Thoracic aorta (tissue), 2 donors: ENCODE measurements at regions not wholly inside any gene's neighbourhood (a gene's known extent, or its start where the extent isn't known, plus 50 kb on each side); places are given as distances from the start of the nearest gene placed in this dataset.

Source experiments
- ATAC-seq: fragments of 150-250 bp; one replicate; pipeline ENCODE4 v1.8.0; 2017; ENCODE audit warnings: low read depth; ENCODE audit not compliant: insufficient number of reproducible peaks, low FRiP score
- DNase-seq: peaks from one replicate; pipeline ENCODE4 v3.0.0-alpha.2; 2020; ENCODE audit warnings: low spot score
- H3K27ac ChIP-seq, 2 donors: fragments of 200-600 bp; sonication (generic); 1 replicate in 1 of 2; 2 replicates in 1 of 2; pipeline ENCODE4 v1.5.1; 2016; ENCODE audit warnings: mild to moderate bottlenecking in 2 of 2, moderate library complexity in 2 of 2
- H3K27me3 ChIP-seq: fragments of 200-600 bp; sonication (generic); replicated peaks from 2 replicates; pipeline ENCODE4 v1.6.0; 2016; ENCODE audit warnings: mild to moderate bottlenecking; ENCODE audit not compliant: insufficient read depth
- H3K36me3 ChIP-seq: fragments of 200-600 bp; sonication (generic); one replicate; pipeline ENCODE4 v1.5.1; 2016
- H3K4me1 ChIP-seq, 2 donors: fragments of 200-600 bp; sonication (generic); 1 replicate in 1 of 2; 2 replicates in 1 of 2; pipeline versions ENCODE4 v1.5.1 to v1.6.0; 2016; ENCODE audit warnings: low read depth in 2 of 2, mild to moderate bottlenecking in 1 of 2; ENCODE audit not compliant: control insufficient read depth in 1 of 2
- H3K4me3 ChIP-seq: fragments of 200-600 bp; sonication (generic); 2 replicates; pipeline ENCODE4 v1.5.1; 2016; ENCODE audit warnings: mild to moderate bottlenecking
- H3K9me3 ChIP-seq: fragments of 200-600 bp; sonication (generic); 2 replicates; pipeline ENCODE4 v1.5.1; 2016
- TF ChIP-seq, protein P1 (sequence below): fragments of 200-600 bp; sonication (generic); IDR thresholded peaks from one replicate; pipeline ENCODE4 v1.5.1; 2019; ENCODE audit warnings: antibody characterized with exemption

DNA sequence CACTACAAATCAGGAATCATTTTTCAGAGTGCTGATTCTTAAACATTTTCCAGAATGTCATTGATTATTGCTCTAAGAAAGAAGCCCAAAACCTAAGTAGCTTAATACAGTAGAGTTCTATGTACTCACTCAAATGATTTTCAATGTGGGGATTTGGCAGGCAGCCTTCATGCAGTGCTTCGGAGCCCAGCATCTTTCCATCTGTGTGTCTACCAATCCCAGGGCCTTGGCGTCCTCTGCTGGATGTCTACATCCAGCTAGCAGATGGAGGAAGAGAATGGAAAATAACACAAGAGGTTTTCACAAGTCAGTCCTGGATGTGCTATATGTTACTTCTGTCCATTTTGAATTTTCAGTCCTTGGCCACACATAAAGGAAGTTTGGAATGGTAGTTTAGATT lies 151.8 kb downstream of the RDH14 start:
- DNase-seq: no peak
- Histone ChIP-seq H3K27me3 (no peaks in the 10 kb centered on the region), H3K9me3 (no peaks in the 10 kb centered on the region), H3K4me1 (peaks cover 2 to 6% of the 10 kb centered on the region in 2 donors), H3K27ac (no peak overlapping the region), H3K36me3 (no peaks in the 10 kb centered on the region), H3K4me3 (no peak overlapping the region)
- TF ChIP-seq, protein P1, sequence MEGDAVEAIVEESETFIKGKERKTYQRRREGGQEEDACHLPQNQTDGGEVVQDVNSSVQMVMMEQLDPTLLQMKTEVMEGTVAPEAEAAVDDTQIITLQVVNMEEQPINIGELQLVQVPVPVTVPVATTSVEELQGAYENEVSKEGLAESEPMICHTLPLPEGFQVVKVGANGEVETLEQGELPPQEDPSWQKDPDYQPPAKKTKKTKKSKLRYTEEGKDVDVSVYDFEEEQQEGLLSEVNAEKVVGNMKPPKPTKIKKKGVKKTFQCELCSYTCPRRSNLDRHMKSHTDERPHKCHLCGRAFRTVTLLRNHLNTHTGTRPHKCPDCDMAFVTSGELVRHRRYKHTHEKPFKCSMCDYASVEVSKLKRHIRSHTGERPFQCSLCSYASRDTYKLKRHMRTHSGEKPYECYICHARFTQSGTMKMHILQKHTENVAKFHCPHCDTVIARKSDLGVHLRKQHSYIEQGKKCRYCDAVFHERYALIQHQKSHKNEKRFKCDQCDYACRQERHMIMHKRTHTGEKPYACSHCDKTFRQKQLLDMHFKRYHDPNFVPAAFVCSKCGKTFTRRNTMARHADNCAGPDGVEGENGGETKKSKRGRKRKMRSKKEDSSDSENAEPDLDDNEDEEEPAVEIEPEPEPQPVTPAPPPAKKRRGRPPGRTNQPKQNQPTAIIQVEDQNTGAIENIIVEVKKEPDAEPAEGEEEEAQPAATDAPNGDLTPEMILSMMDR: no peak
- ATAC-seq: no peak

GRCh38 chr2:18406219-18406618 lies 154.2 kb downstream of the RDH14 start:
- H3K27me3 ChIP-seq: no peaks in the 10 kb centered on the region
- H3K27ac ChIP-seq: no peak overlapping the region
- no peaks in the 10 kb centered on the region for H3K4me1 ChIP-seq
- TF ChIP-seq, protein P1: no peak
- DNase-seq (no peak), ATAC-seq (no peak)
- H3K9me3 ChIP-seq: no peaks in the 10 kb centered on the region
- no peak overlapping the region for H3K4me3 ChIP-seq
- H3K36me3 ChIP-seq: no peaks in the 10 kb centered on the region

DNA sequence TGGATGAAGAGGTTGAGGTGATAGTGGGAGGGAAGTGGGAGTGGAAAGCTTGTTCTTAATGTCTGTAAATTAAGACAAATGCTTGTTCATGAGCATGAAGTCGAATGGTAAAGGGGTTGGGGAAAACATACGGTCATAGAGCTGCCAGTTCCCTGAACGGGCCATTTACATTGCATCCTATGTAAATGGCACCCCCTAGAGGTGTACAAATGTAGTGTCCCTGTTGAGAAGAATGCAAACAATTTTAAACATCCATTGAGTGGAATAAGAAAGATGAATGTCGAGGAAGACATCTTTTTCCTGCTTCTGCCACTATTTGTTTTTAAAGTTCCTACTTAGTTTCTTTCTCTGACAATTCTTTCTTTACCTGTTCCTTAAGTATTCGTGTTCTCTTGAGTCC lies 155.7 kb downstream of the RDH14 start:
- TF ChIP-seq, protein P1: no peak
- H3K27me3 ChIP-seq: no peaks in the 10 kb centered on the region
- H3K4me1 ChIP-seq: no peaks in the 10 kb centered on the region
- no peak overlapping the region for H3K4me3 ChIP-seq
- H3K9me3 ChIP-seq: no peaks in the 10 kb centered on the region
- no peaks in the 10 kb centered on the region for H3K36me3 ChIP-seq
- no peak overlapping the region for H3K27ac ChIP-seq
- DNase-seq: no peak
- no peak for ATAC-seq

DNA sequence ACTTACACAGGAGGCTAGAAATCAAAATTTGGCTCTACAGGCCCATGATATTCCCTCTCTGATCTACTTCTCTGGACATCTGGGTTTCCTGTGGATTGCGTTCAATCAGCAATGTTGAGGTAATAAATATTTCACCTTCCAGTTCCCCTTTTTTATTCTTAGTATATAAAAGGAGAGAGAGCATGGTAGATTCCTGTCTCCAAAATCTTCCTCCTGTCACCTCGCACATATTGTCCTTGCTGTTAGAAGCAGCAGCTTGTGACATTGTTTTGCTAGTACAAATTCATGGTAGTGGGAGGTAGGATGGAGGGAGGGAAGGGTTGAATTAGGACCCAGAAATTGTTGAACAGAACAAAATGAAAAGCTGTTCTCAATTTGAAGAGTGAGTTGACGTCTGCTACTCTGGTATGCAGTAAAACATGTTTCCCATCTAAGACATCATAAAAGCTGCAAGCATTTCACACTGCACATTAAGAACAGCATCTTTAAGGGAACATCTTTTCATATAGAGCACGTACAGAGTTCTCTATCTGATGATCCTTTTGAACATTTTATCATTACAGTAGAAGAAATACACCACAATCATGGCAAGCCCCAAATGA lies 156.4 kb downstream of the RDH14 start:
- ATAC-seq (no peak), DNase-seq (no peak)
- Histone ChIP-seq H3K9me3 (no peaks in the 10 kb centered on the region), H3K27me3 (no peaks in the 10 kb centered on the region), H3K4me1 (no peaks in the 10 kb centered on the region), H3K36me3 (no peaks in the 10 kb centered on the region), H3K27ac (no peak overlapping the region), H3K4me3 (no peak overlapping the region)
- TF ChIP-seq, protein P1: no peak

DNA sequence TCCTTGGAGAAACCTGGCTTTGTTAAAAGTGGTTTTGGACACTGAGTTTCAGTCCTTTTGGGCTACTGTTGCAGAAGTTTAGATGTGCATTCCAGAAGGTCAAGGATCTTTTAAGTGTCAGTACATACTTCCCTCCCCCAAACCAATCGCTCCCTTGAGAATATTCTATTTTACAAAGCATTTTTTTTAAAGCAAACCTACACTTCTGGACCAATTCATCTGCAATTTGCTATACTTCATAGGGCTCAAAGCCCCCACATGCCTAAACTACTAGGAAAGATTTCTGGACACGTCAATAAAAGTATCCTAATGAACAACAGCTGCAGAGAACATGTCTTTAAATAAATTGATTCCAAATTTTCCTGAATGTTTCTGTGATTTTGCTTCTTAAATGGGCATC lies 157.6 kb downstream of the RDH14 start:
- TF ChIP-seq, protein P1: no peak
- Histone ChIP-seq H3K4me3 (no peak overlapping the region), H3K9me3 (no peaks in the 10 kb centered on the region), H3K27ac (no peak overlapping the region), H3K4me1 (no peaks in the 10 kb centered on the region), H3K27me3 (no peaks in the 10 kb centered on the region), H3K36me3 (no peaks in the 10 kb centered on the region)
- ATAC-seq (no peak), DNase-seq (no peak)
